ENCODE measurements at regions not wholly inside any gene's neighbourhood (a gene's known extent, or its start where the extent isn't known, plus 50 kb on each side); places are given as distances from the start of the nearest gene placed in this dataset.
"Not testable (repeated sequence)": the region's sequence is repeated elsewhere in the genome, so short reads cannot be mapped to it uniquely, and the experiment has no call there.

GRCh38 chr3:127520993-127521392, 69.5 kb downstream of the TPRA1 start:
- no peak for DNase-seq (ENCODE audit: low spot score)

- no peak for DNase-seq (ENCODE audit: low spot score)
Observed at GRCh38 chr3:127518456-127519081, 72.0 kb downstream of the TPRA1 start.

GRCh38 chr3:127512256-127512655, 78.3 kb downstream of the TPRA1 start:
- DNase-seq (ENCODE audit: low spot score): no peak

- no peak for DNase-seq (ENCODE audit: low spot score)
Observed at GRCh38 chr3:127501177-127501576, 89.4 kb downstream of the TPRA1 start.

- no peak for DNase-seq (ENCODE audit: low spot score)
Observed at GRCh38 chr3:127497676-127498075, 92.9 kb downstream of the TPRA1 start.

GRCh38 chr3:127497166-127497565, 93.4 kb downstream of the TPRA1 start:
- no peak for DNase-seq (ENCODE audit: low spot score)

- DNase-seq (ENCODE audit: low spot score): no peak
Observed at GRCh38 chr3:127495821-127496655, 94.5 kb downstream of the TPRA1 start.

- no peak for DNase-seq (ENCODE audit: low spot score)
Observed at GRCh38 chr3:127493924-127494646, 96.4 kb downstream of the TPRA1 start.

GRCh38 chr3:127492426-127492825, 98.1 kb downstream of the TPRA1 start:
- DNase-seq (ENCODE audit: low spot score): no peak

- no peak for DNase-seq (ENCODE audit: low spot score)
Observed at GRCh38 chr3:127491909-127492308, 98.6 kb downstream of the TPRA1 start.

GRCh38 chr3:127491323-127491722, 99.2 kb downstream of the TPRA1 start:
- no peak for DNase-seq (ENCODE audit: low spot score)

GRCh38 chr3:127491024-127491305, 99.6 kb downstream of the TPRA1 start:
- not testable (repeated sequence) for DNase-seq (ENCODE audit: low spot score)

- no peak for DNase-seq (ENCODE audit: low spot score)
Observed at GRCh38 chr3:127490271-127491023, 100.1 kb downstream of the TPRA1 start.

GRCh38 chr3:127489357-127489756, 101.2 kb downstream of the TPRA1 start:
- DNase-seq (ENCODE audit: low spot score): no peak

GRCh38 chr3:127488740-127489139, 101.8 kb downstream of the TPRA1 start:
- no peak for DNase-seq (ENCODE audit: low spot score)

GRCh38 chr3:127488141-127488672, 102.3 kb downstream of the TPRA1 start:
- no peak for DNase-seq (ENCODE audit: low spot score)

GRCh38 chr3:127487196-127487595, 103.3 kb downstream of the TPRA1 start:
- no peak for DNase-seq (ENCODE audit: low spot score)

GRCh38 chr3:127486321-127486944, 104.1 kb downstream of the TPRA1 start:
- DNase-seq (ENCODE audit: low spot score): no peak

- DNase-seq (ENCODE audit: low spot score): no peak
Observed at GRCh38 chr3:127485396-127486170, 105.0 kb downstream of the TPRA1 start.

- DNase-seq (ENCODE audit: low spot score): peak; percentile 88
Observed at GRCh38 chr3:127484601-127485388, 105.7 kb downstream of the TPRA1 start.

All from activated CD4-positive, alpha-beta T cell treated with anti-CD3 and anti-CD28 coated beads, Interleukin-2, Interleukin-4, amounts not matched to agents 100 ng/mL and 50 ng/mL, durations not matched to agents 16 hours and 8 hours (primary cell).